NCI-H1436 (cell line): ENCODE measurements at regions not wholly inside any gene's neighbourhood (a gene's known extent, or its start where the extent isn't known, plus 50 kb on each side); places are given as distances from the start of the nearest gene placed in this dataset.
"Not testable (repeated sequence)": the region's sequence is repeated elsewhere in the genome, so short reads cannot be mapped to it uniquely, and the experiment has no call there.

ENCODE experiments used
- DNase-seq: peaks from one replicate; lab custom pipeline; 2025; lab: John Stamatoyannopoulos, UW

DNA sequence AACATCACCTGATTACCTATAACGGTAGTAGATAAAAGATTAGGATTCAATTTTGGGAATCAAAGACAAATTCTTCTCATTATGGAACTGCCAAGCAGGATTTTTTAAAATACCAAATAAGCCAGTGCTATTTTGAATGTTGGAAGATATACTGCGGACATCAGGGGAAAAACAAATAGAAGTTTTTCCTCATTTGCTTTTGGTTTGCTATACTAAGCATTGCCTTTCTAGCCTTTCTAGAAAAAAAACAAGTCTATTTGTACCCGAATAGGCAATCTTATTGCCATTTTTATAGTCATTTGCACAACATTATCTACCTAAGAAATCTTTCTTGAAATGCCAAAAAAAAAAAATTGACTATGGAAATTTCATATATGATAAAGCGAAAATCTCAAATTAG is 379.5 kb downstream of the CDH10 start:
- no peak for DNase-seq

GRCh38 chr5:24268482-24269056 is 376.2 kb downstream of the CDH10 start:
- no peak for DNase-seq

- DNase-seq: not testable (repeated sequence)
Measured at GRCh38 chr5:24271702-24272118, 373.1 kb downstream of the CDH10 start.

GRCh38 chr5:24272741-24273140 is 372.0 kb downstream of the CDH10 start:
- DNase-seq: no peak

DNA sequence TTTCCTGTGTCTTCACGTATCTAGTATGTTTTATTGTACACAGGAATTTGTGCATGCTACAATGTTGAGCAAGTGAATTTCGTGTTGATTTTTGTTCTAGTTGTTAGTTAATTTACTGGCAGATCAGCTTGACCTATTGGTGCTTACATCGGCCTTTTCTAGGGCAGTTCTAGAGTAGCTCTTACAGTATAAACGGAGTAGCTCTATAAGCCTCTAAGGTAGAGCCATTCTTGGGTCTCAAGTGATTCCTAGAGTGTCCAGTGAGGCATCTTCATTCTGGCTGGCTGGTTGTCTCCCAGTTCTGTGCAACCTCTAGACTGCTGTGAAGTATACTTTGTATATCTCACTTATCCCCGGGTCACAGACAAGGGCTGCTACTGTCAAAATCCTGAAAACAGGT is 364.6 kb downstream of the CDH10 start:
- no peak for DNase-seq

- no peak for DNase-seq
Measured at GRCh38 chr5:24281818-24282217, 363.0 kb downstream of the CDH10 start.

DNA sequence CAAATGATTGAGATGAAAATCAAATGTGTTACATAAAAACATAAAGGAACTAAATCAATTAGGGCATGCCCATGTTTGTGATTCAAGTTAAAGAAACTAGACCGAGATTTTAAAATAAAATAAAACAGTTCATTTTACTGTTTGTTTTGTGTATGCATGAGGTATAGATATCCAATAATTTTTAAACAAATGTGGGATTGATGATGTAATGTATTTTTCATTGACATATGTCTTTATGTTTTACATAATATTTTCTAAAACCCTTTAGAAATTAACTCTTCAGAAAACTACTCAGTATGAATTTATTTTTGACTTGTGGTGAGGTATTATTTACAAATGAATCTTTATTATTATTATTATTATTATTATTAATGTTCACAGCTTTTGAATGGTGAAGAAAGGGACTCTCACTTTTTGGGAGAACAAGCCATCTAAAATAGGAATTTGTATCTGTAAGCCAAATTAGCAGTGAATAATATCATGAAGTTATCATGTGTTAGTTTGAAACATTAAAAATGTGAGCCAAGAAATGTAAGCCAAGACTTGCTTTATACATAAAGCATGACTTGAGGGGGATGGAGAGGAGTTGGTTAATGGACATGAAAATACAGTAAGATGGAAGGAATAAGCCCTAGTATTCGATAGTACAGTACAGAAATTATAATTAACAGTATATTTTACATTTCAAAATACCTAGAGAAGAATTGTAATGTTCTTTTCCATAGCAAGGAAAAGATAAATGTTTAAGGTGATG is 355.0 kb downstream of the CDH10 start:
- DNase-seq: no peak

GRCh38 chr5:24290536-24290935 is 354.2 kb downstream of the CDH10 start:
- DNase-seq: no peak

GRCh38 chr5:24291916-24292315 is 352.9 kb downstream of the CDH10 start:
- no peak for DNase-seq

- DNase-seq: peak; percentile 1
Measured at GRCh38 chr5:24294333-24294732, 350.4 kb downstream of the CDH10 start.

DNA sequence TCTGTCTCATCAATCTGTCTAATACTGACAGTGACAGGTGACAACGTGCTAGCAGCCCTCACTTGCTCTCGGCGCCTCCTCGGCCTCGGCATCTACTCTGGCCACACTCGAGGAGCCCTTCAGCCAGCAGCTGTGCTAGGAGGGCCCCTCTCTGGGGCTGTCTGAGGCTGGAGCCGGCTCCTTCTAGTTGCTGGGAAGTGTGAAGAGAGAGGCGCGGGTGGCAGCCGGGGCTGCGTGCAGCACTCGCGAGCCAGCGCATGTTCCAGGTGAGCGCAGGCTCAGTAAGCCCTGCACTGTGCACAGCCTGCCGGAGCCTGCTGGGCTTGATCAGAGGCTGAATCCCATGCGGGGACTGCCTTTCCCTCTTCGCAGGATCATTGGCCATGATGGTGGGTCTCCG is 330.7 kb downstream of the CDH10 start:
- no peak for DNase-seq

DNA sequence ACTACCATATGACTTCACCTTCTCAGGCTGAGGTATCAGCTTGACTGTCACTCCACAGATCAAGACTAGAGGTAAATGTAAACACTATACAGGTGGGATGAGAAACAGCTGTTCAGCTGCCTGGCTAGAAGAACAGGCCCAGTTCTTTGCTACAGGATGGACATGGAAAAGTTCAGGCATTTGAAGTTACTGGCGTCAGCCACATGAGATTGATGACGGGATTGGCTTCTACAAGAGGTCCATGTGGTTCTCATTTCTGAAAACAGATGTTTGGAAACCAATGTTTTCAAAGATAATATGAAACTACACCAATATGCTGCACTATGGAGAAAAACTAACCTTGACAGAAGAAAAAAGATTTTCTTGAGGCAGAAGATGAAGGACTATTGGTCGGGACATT is 324.1 kb downstream of the CDH10 start:
- no peak for DNase-seq

GRCh38 chr5:24325306-24325832 is 319.4 kb downstream of the CDH10 start:
- DNase-seq: no peak

GRCh38 chr5:24331531-24331930 is 313.2 kb downstream of the CDH10 start:
- DNase-seq: no peak

- DNase-seq: no peak
Measured at GRCh38 chr5:24347158-24347557, 297.6 kb downstream of the CDH10 start.

- no peak for DNase-seq
Measured at GRCh38 chr5:24351285-24351684, 293.5 kb downstream of the CDH10 start.

GRCh38 chr5:24353016-24353415 is 291.8 kb downstream of the CDH10 start:
- DNase-seq: no peak

GRCh38 chr5:24353611-24354010 is 291.2 kb downstream of the CDH10 start:
- DNase-seq: no peak

- peak; percentile 14 for DNase-seq
Measured at GRCh38 chr5:24363789-24364481, 280.8 kb downstream of the CDH10 start.

- no peak for DNase-seq
Measured at GRCh38 chr5:24364711-24365110, 280.1 kb downstream of the CDH10 start.

- DNase-seq: no peak
Measured at GRCh38 chr5:24365406-24365805, 279.4 kb downstream of the CDH10 start.

DNA sequence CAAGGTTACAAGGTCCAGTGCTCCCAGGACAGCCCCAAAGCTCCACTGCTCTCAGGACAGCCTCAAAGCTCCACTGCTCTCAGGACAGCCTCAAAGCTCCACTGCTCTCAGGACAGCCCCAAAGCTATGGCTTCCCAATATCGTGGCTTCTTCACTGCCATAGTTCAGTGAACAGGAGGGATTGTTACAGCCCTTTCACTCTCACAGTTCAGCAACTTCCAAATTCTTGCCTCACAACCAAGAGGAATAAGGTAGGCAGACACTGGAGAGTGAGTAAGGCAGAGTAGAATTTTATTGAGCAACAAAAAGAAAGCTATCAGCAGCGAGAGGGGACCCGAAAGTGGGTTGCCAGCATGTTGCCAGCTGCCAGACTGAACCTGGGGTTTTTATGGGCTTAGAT is 277.6 kb downstream of the CDH10 start:
- DNase-seq: no peak

- no peak for DNase-seq
Measured at GRCh38 chr5:24368115-24368514, 276.7 kb downstream of the CDH10 start.
